GM12873 (cell line): ENCODE measurements at regions not wholly inside any gene's neighbourhood (a gene's known extent, or its start where the extent isn't known, plus 50 kb on each side); places are given as distances from the start of the nearest gene placed in this dataset.

ENCODE experiments used
- TF ChIP-seq, protein P1 (sequence below): IDR thresholded peaks from 2 replicates; pipeline ENCODE4 v1.5.1; 2012; ENCODE audit warnings: low read depth, mild to moderate bottlenecking, moderate library complexity, low read length, control low read depth; ENCODE audit not compliant: insufficient read depth; ENCODE audit errors: missing control alignments

GRCh38 chr16:86217001-86217890, 293.1 kb upstream of the FOXF1 start:
- TF ChIP-seq, protein P1, sequence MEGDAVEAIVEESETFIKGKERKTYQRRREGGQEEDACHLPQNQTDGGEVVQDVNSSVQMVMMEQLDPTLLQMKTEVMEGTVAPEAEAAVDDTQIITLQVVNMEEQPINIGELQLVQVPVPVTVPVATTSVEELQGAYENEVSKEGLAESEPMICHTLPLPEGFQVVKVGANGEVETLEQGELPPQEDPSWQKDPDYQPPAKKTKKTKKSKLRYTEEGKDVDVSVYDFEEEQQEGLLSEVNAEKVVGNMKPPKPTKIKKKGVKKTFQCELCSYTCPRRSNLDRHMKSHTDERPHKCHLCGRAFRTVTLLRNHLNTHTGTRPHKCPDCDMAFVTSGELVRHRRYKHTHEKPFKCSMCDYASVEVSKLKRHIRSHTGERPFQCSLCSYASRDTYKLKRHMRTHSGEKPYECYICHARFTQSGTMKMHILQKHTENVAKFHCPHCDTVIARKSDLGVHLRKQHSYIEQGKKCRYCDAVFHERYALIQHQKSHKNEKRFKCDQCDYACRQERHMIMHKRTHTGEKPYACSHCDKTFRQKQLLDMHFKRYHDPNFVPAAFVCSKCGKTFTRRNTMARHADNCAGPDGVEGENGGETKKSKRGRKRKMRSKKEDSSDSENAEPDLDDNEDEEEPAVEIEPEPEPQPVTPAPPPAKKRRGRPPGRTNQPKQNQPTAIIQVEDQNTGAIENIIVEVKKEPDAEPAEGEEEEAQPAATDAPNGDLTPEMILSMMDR: no peak

DNA sequence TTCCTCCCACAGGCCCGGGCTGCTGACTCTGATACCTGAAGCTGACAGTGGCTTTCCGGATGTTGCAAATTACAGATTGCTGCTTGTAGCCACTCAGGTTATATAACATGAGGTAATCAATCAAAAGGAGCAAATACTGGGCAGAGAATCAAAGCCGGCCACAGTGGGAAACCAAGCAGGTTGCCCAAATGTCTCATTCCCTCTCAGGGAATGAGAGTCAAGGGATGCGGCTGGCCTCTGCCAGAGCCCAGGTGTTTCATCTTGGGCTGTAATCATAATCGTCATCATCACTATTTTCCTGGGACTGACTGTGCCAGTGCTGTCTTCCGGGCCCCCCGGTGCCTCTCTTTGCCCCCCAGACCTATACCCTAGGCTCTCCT, 292.4 kb upstream of the FOXF1 start:
- TF ChIP-seq, protein P1: no peak

GRCh38 chr16:86218479-86219170, 291.7 kb upstream of the FOXF1 start:
- TF ChIP-seq, protein P1: no peak

GRCh38 chr16:86219655-86220445, 290.5 kb upstream of the FOXF1 start:
- TF ChIP-seq, protein P1: no peak

DNA sequence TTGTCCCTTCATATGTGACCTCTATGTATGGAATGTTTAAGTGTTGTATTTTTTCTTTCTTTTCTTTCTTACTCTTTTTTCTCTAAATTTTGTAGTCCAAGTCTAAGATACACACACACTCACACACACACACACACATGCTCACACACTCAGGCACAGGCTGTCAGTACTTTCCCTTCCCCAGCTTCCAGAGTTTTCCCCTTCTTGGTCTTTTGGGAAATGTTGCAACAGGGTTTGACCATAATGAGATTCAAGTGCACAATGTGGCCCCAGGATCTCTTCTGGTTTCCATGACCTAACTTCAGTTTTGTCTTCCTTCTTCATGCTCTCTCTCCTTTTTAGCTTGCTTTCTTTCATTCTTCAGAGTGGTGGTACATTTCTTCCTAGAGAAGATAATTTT, 289.8 kb upstream of the FOXF1 start:
- TF ChIP-seq, protein P1: no peak

- TF ChIP-seq, protein P1: no peak
Observed at GRCh38 chr16:86221085-86221484, 289.2 kb upstream of the FOXF1 start.

GRCh38 chr16:86222547-86222946, 287.8 kb upstream of the FOXF1 start:
- TF ChIP-seq, protein P1: no peak
